ENCODE measurements at regions not wholly inside any gene's neighbourhood (a gene's known extent, or its start where the extent isn't known, plus 50 kb on each side); places are given as distances from the start of the nearest gene placed in this dataset.

DNA sequence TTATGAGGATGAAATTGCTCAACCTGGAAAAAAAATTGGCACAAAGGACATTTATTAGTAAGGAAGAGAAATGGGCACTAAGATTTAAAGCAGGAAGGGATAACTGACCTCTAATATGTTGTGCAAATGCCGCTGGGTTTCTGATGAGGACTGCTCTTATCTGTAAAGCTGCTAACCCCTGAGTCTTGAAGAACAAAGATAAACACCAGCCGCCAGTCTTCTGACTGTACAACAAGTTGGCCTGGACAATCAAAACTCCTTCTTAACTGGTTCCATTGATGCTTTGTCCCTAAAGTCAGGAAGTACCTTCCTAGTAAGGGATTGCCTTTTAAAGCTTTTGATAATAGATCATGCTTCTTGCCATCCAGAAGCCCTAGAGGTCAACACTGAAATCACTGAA lies 301.8 kb downstream of the TRIB2 start:
- TF ChIP-seq POLR2A (IDR thresholded peaks at IDR 0.05) (no peak), CTCF (IDR thresholded peaks at IDR 0.05 in 4 of 5, conservative IDR thresholded peaks at IDR 0.05 in 1 of 5) (no peak)

Measured in gastrocnemius medialis (tissue), 4 donors.